Parathyroid adenoma (tissue), 2 donors: ENCODE measurements at regions not wholly inside any gene's neighbourhood (a gene's known extent, or its start where the extent isn't known, plus 50 kb on each side); places are given as distances from the start of the nearest gene placed in this dataset.

Experiments used
- H2AFZ ChIP-seq: fragments of 300-600 bp; sonication (generic); one replicate; pipeline ENCODE4 v1.7.0; 2017; ENCODE audit warnings: antibody characterized with exemption, mild to moderate bottlenecking
- H3K27ac ChIP-seq: fragments of 300-600 bp; sonication (generic); one replicate; pipeline ENCODE4 v1.7.0; 2017
- H3K27me3 ChIP-seq: fragments of 300-600 bp; sonication (generic); one replicate; pipeline ENCODE4 v1.7.0; 2017; ENCODE audit warnings: low read length; ENCODE audit not compliant: control insufficient read depth, insufficient read depth
- H3K36me3 ChIP-seq: fragments of 300-600 bp; sonication (generic); one replicate; pipeline ENCODE4 v1.7.0; 2017; ENCODE audit warnings: low read length; ENCODE audit not compliant: control insufficient read depth, insufficient read depth
- H3K4me1 ChIP-seq: fragments of 300-600 bp; sonication (generic); one replicate; pipeline ENCODE4 v1.7.0; 2017; ENCODE audit warnings: control low read depth
- H3K4me2 ChIP-seq: fragments of 300-600 bp; sonication (generic); one replicate; pipeline ENCODE4 v1.7.0; 2017; ENCODE audit warnings: low read length
- H3K4me3 ChIP-seq: fragments of 300-600 bp; sonication (generic); one replicate; pipeline ENCODE4 v1.7.0; 2017; ENCODE audit warnings: low read depth, low read length
- H3K79me2 ChIP-seq: fragments of 300-600 bp; sonication (generic); one replicate; pipeline ENCODE4 v1.7.0; 2017; ENCODE audit warnings: control low read depth
- H3K9ac ChIP-seq: fragments of 300-600 bp; sonication (generic); one replicate; pipeline ENCODE4 v1.7.0; 2017; ENCODE audit warnings: mild to moderate bottlenecking
- H3K9me3 ChIP-seq: fragments of 300-600 bp; sonication (generic); one replicate; pipeline ENCODE4 v1.7.0; 2017; ENCODE audit warnings: low read length; ENCODE audit not compliant: control insufficient read depth
- CTCF ChIP-seq: fragments of 300-600 bp; sonication (generic); IDR thresholded peaks from one replicate; pipeline ENCODE4 v1.7.0; 2017; ENCODE audit warnings: antibody characterized with exemption, mild to moderate bottlenecking
- donor health status: primary hyperparathyroidism.

- Histone ChIP-seq H3K9me3 (no peaks in the 10 kb centered on the region), H3K79me2 (no peaks in the 10 kb centered on the region), H3K27ac (no peak overlapping the region), H2AFZ (no peak overlapping the region), H3K9ac (no peak overlapping the region), H3K36me3 (no peaks in the 10 kb centered on the region), H3K4me3 (no peak overlapping the region), H3K4me1 (no peaks in the 10 kb centered on the region), H3K27me3 (no peaks in the 10 kb centered on the region), H3K4me2 (no peak overlapping the region)
- no peak for TF ChIP-seq CTCF
Measured at GRCh38 chr9:592225-592624, 249.3 kb upstream of the DMRT1 start.

GRCh38 chr9:592733-593132 is 248.8 kb upstream of the DMRT1 start:
- H3K27ac ChIP-seq, result no peak overlapping the region
- H2AFZ ChIP-seq, result no peak overlapping the region
- no peaks in the 10 kb centered on the region for H3K9me3 ChIP-seq
- H3K79me2 ChIP-seq, result no peaks in the 10 kb centered on the region
- H3K36me3 ChIP-seq, result no peaks in the 10 kb centered on the region
- H3K4me1 ChIP-seq, result no peaks in the 10 kb centered on the region
- H3K4me3 ChIP-seq, result no peak overlapping the region
- H3K27me3 ChIP-seq, result no peaks in the 10 kb centered on the region
- no peak for TF ChIP-seq CTCF
- no peak overlapping the region for H3K4me2 ChIP-seq
- no peak overlapping the region for H3K9ac ChIP-seq

GRCh38 chr9:593809-594208 is 247.7 kb upstream of the DMRT1 start:
- Histone ChIP-seq H3K4me1 (no peaks in the 10 kb centered on the region), H3K27ac (no peak overlapping the region)

GRCh38 chr9:596703-597102 is 244.8 kb upstream of the DMRT1 start:
- no peak for TF ChIP-seq CTCF
- Histone ChIP-seq H3K36me3 (no peaks in the 10 kb centered on the region), H2AFZ (no peak overlapping the region), H3K27me3 (no peaks in the 10 kb centered on the region), H3K4me1 (no peaks in the 10 kb centered on the region), H3K4me3 (no peak overlapping the region), H3K27ac (no peak overlapping the region), H3K4me2 (no peak overlapping the region), H3K9ac (no peak overlapping the region), H3K79me2 (no peaks in the 10 kb centered on the region), H3K9me3 (no peaks in the 10 kb centered on the region)

More at GRCh38 chr9:593809-594208, 247.7 kb upstream of the DMRT1 start:
- Histone ChIP-seq H3K79me2 (no peaks in the 10 kb centered on the region), H3K4me2 (no peak overlapping the region), H3K9ac (no peak overlapping the region), H3K4me3 (no peak overlapping the region), H3K36me3 (no peaks in the 10 kb centered on the region), H3K9me3 (no peaks in the 10 kb centered on the region), H2AFZ (no peak overlapping the region), H3K27me3 (no peaks in the 10 kb centered on the region)
- TF ChIP-seq CTCF, result no peak

GRCh38 chr9:600006-600405 is 241.5 kb upstream of the DMRT1 start:
- H3K4me3 ChIP-seq, result no peak overlapping the region
- no peak overlapping the region for H2AFZ ChIP-seq
- H3K79me2 ChIP-seq, result no peaks in the 10 kb centered on the region
- TF ChIP-seq CTCF, result no peak
- H3K4me1 ChIP-seq, result no peaks in the 10 kb centered on the region
- H3K9me3 ChIP-seq, result no peaks in the 10 kb centered on the region
- no peak overlapping the region for H3K4me2 ChIP-seq
- no peak overlapping the region for H3K27ac ChIP-seq
- no peaks in the 10 kb centered on the region for H3K36me3 ChIP-seq
- no peaks in the 10 kb centered on the region for H3K27me3 ChIP-seq
- no peak overlapping the region for H3K9ac ChIP-seq
